Body of pancreas (tissue), 4 donors: ENCODE measurements at regions not wholly inside any gene's neighbourhood (a gene's known extent, or its start where the extent isn't known, plus 50 kb on each side); places are given as distances from the start of the nearest gene placed in this dataset.

Experiments
- ATAC-seq: fragments of 150-250 bp; one replicate; pipeline ENCODE4 v1.9.1; 2016
- DNase-seq, 4 donors: peaks; one replicate each; pipeline ENCODE4 v3.0.0-alpha.2; 2019
- H3K27ac ChIP-seq, 4 donors: fragments of 200-600 bp; sonication (generic); 1 replicate in 3 of 4; 2 replicates in 1 of 4; pipeline versions ENCODE4 v1.5.1 to v1.6.1; 2016 to 2019; ENCODE audit warnings: mild to moderate bottlenecking in 1 of 4, mixed read lengths in 1 of 4, moderate library complexity in 1 of 4
- H3K27me3 ChIP-seq, 2 donors: fragments of 200-600 bp; sonication (generic); one replicate each; pipeline ENCODE4 v1.6.0; 2016; ENCODE audit warnings: mild to moderate bottlenecking in 1 of 2
- H3K36me3 ChIP-seq, 2 donors: fragments of 200-600 bp; sonication (generic); replicated peaks in 1 of 2; 2 replicates each; pipeline ENCODE4 v1.5.1; 2016; ENCODE audit warnings: low read depth in 2 of 2; ENCODE audit not compliant: insufficient read depth in 1 of 2
- H3K4me1 ChIP-seq: fragments of 200-600 bp; sonication (generic); one replicate; pipeline ENCODE4 v1.6.0; 2016
- H3K4me3 ChIP-seq, 2 donors: fragments of 200-600 bp; sonication (generic); 1 replicate in 1 of 2; 2 replicates in 1 of 2; pipeline ENCODE4 v1.5.1; 2016 to 2019
- H3K9me3 ChIP-seq, 3 donors: fragments of 200-600 bp; sonication (generic); 1 replicate in 2 of 3; 2 replicates in 1 of 3; pipeline ENCODE4 v1.5.1; 2016
- CTCF ChIP-seq, 7 experiments: fragments of 450-650 bp in 4 of 7; fragments of 200-600 bp in 3 of 7; sonication (generic) in 3 of 7; IDR thresholded peaks; one replicate each; pipeline ENCODE4 v1.5.1; 2016 to 2019; ENCODE audit warnings: antibody characterized with exemption in 7 of 7
- POLR2A ChIP-seq, 3 donors: fragments of 450-650 bp; IDR thresholded peaks; one replicate each; pipeline ENCODE4 v1.6.1; 2016; ENCODE audit warnings: antibody characterized with exemption in 3 of 3, mild to moderate bottlenecking in 2 of 3
- WGBS, 2 donors: methylation state at CpG; one replicate each; pipeline ENCODE4 v1.1.5; 2017; 5-methylcytosine and 5-hydroxymethylcytosine counted together
- intact Hi-C: fragments of 100-400 bp; cut with DNase I; formaldehyde crosslinking; loops from one replicate; pipeline ENCODE4 v1.15.1; 2023

GRCh38 chr10:2067015-2067414 is 329.7 kb upstream of the ADARB2 start:
- 58 to 60% methylated on average over 2 of the region's 2 CpGs for WGBS, 2 donors
- TF ChIP-seq POLR2A (IDR thresholded peaks at IDR 0.05) (no peak), CTCF (IDR thresholded peaks at IDR 0.05) (no peak)

GRCh38 chr10:2054728-2055127 is 317.4 kb upstream of the ADARB2 start:
- H3K9me3 ChIP-seq = no peaks in the 10 kb centered on the region
- no peak overlapping the region for H3K27ac ChIP-seq
- no peaks in the 10 kb centered on the region for H3K4me1 ChIP-seq
- no peak for TF ChIP-seq POLR2A (IDR thresholded peaks at IDR 0.05)
- no peak for TF ChIP-seq CTCF (IDR thresholded peaks at IDR 0.05)
- no peak overlapping the region for H3K4me3 ChIP-seq
- no peaks in the 10 kb centered on the region for H3K36me3 ChIP-seq
- no peaks in the 10 kb centered on the region for H3K27me3 ChIP-seq
- no peak for DNase-seq
- no peak for ATAC-seq
- 40 to 49% methylated on average over 3 of the region's 3 CpGs for WGBS, 2 donors
- intact Hi-C loops = no loop called here

More at GRCh38 chr10:2067015-2067414, 329.7 kb upstream of the ADARB2 start:
- Histone ChIP-seq H3K9me3 (no peaks in the 10 kb centered on the region), H3K4me3 (no peak overlapping the region), H3K27ac (no peak overlapping the region), H3K4me1 (no peaks in the 10 kb centered on the region), H3K36me3 (no peaks in the 10 kb centered on the region), H3K27me3 (no peaks in the 10 kb centered on the region)
- no peak for DNase-seq
- no peak for ATAC-seq
- intact Hi-C loops = no loop called here

- no peak overlapping the region for H3K27ac ChIP-seq
- DNase-seq (no peak), ATAC-seq (no peak)
- no peak overlapping the region for H3K4me3 ChIP-seq
- H3K27me3 ChIP-seq = no peaks in the 10 kb centered on the region
- TF ChIP-seq POLR2A (IDR thresholded peaks at IDR 0.05) = no peak
- no peak for TF ChIP-seq CTCF (IDR thresholded peaks at IDR 0.05)
- H3K4me1 ChIP-seq = no peaks in the 10 kb centered on the region
- no peaks in the 10 kb centered on the region for H3K9me3 ChIP-seq
- no peaks in the 10 kb centered on the region for H3K36me3 ChIP-seq
- WGBS, 2 donors = 80 to 84% methylated on average over 5 of the region's 5 CpGs
- intact Hi-C loops = no loop called here
These were observed 316.5 kb upstream of the ADARB2 start for GRCh38 chr10:2053805-2054204.

- Histone ChIP-seq H3K27ac (no peak overlapping the region), H3K36me3 (no peaks in the 10 kb centered on the region), H3K27me3 (no peaks in the 10 kb centered on the region), H3K4me3 (no peak overlapping the region), H3K4me1 (no peaks in the 10 kb centered on the region), H3K9me3 (no peaks in the 10 kb centered on the region)
- TF ChIP-seq CTCF (IDR thresholded peaks at IDR 0.05) (no peak), POLR2A (IDR thresholded peaks at IDR 0.05) (no peak)
- ATAC-seq = no peak
- WGBS, 2 donors = 63 to 70% methylated on average over 7 of the region's 7 CpGs
- no peak for DNase-seq
- intact Hi-C loops = no loop called here
These were observed 313.8 kb upstream of the ADARB2 start for GRCh38 chr10:2051108-2051507.

- Histone ChIP-seq H3K27me3 (no peaks in the 10 kb centered on the region), H3K4me3 (no peak overlapping the region), H3K4me1 (no peaks in the 10 kb centered on the region), H3K36me3 (no peaks in the 10 kb centered on the region), H3K9me3 (no peaks in the 10 kb centered on the region), H3K27ac (no peak overlapping the region)
- DNase-seq = no peak
- TF ChIP-seq CTCF (IDR thresholded peaks at IDR 0.05) (no peak), POLR2A (IDR thresholded peaks at IDR 0.05) (no peak)
- intact Hi-C loops = no loop called here
- ATAC-seq = no peak
These were observed 312.2 kb upstream of the ADARB2 start for GRCh38 chr10:2049560-2049959.
